GM19238 (cell line): ENCODE measurements at regions not wholly inside any gene's neighbourhood (a gene's known extent, or its start where the extent isn't known, plus 50 kb on each side); places are given as distances from the start of the nearest gene placed in this dataset.
"Not testable (repeated sequence)": the region's sequence is repeated elsewhere in the genome, so short reads cannot be mapped to it uniquely, and the experiment has no call there.

Experiments used
- DNase-seq: peaks from one replicate; pipeline ENCODE4 v3.0.0; 2011; ENCODE audit warnings: low spot score; ENCODE audit not compliant: insufficient read length

- no peak for DNase-seq
These were observed 150.9 kb upstream of the GRK3 start for GRCh38 chr22:25413620-25414019.

GRCh38 chr22:25415731-25416130 is 148.7 kb upstream of the GRK3 start:
- not testable (repeated sequence) for DNase-seq

- not testable (repeated sequence) for DNase-seq
These were observed 146.6 kb upstream of the GRK3 start for GRCh38 chr22:25417826-25418225.

GRCh38 chr22:25419247-25420113 is 145.0 kb upstream of the GRK3 start:
- no peak for DNase-seq

- DNase-seq = not testable (repeated sequence)
These were observed 144.4 kb upstream of the GRK3 start for GRCh38 chr22:25420114-25420441.

- no peak for DNase-seq
These were observed 144.0 kb upstream of the GRK3 start for GRCh38 chr22:25420471-25420924.

GRCh38 chr22:25420925-25421904 is 143.3 kb upstream of the GRK3 start:
- DNase-seq = no peak

GRCh38 chr22:25426530-25427308 is 137.8 kb upstream of the GRK3 start:
- DNase-seq = not testable (repeated sequence)

- not testable (repeated sequence) for DNase-seq
These were observed 132.7 kb upstream of the GRK3 start for GRCh38 chr22:25431637-25432342.

GRCh38 chr22:25433381-25433970 is 131.0 kb upstream of the GRK3 start:
- DNase-seq = not testable (repeated sequence)

GRCh38 chr22:25437414-25438160 is 126.9 kb upstream of the GRK3 start:
- no peak for DNase-seq

- DNase-seq = no peak
These were observed 117.3 kb upstream of the GRK3 start for GRCh38 chr22:25447067-25447685.

GRCh38 chr22:25447686-25448434 is 116.6 kb upstream of the GRK3 start:
- DNase-seq = peak; percentile 85

GRCh38 chr22:25448435-25449051 is 115.9 kb upstream of the GRK3 start:
- peak; percentile 19 for DNase-seq

GRCh38 chr22:25449781-25450317 is 114.6 kb upstream of the GRK3 start:
- no peak for DNase-seq

- DNase-seq = no peak
These were observed 112.9 kb upstream of the GRK3 start for GRCh38 chr22:25451480-25452114.

- DNase-seq = no peak
These were observed 112.3 kb upstream of the GRK3 start for GRCh38 chr22:25452116-25452700.
